ENCODE measurements at regions not wholly inside any gene's neighbourhood (a gene's known extent, or its start where the extent isn't known, plus 50 kb on each side); places are given as distances from the start of the nearest gene placed in this dataset.

DNA sequence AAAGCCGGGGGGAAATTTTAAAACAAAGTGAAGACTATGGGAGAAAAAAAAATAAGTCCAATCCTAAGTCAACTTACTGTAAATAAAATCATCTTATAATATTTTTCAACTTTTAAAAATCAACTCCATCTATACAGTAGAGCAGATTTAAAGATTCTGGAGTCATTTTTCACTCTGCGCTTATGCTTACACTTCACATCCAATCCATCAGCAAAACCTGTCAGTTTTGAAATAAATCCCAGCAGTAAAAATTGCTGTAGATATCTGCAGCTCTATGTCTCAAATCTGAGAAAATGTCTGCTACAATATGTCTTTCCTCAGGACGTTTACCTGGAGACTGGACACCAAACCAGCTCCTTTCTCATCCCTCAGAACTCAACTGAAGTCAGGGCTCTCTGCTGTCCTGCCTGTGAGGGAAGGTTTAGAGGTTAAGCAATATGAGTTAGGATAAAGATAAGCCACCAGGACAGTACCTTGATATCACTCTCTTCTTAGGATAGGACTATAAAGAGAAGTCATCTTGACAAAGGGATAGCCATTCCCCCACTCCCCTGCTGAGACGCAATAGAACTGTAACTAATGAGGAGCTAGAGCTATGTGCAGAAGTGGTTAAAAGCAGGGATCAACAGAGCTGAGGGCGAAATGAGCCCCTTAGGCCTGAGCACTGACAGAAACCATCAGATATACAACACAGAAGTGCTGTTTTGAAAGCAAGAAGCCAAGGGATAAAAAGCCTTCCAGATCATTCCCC is 254.7 kb upstream of the KLHL1 start:
- DNase-seq, result no peak

DNA sequence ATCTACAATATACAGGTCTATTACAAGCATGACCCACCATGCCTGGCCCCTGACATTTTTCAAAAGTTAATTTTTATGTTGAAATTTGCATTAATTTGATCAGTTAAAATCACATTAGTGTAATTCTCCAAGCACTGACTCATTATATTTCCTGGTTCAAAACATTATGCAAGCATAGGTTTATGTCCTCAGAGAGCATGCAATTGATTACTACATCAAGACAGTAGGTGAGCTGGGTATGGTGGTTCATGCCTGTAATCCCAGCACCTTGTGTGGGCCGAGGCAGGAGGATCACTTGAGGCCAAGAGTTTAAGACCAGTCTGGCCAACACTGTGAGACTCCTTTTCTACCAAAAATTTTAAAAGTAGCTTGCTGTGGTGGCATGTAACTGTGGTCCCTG is 248.8 kb upstream of the KLHL1 start:
- no peak for DNase-seq

DNA sequence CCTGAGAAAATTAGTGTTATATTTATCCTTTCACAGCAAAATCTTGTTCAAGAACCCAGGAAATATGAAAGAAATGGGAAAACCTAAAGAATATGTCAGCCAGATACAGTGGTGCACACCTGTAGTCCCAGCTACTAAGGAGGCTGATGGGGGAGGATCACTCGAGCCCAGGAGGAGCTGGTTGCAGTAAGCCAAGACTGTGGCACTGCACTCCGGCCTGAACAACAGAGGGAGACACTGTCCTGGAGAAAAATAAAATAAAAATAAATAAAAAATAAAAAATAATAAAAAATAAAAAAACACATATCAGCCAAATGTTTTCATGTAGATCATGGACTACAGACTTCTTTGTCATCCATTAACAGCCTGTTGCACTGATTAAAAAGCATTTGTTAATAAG is 244.8 kb upstream of the KLHL1 start:
- no peak for DNase-seq

DNA sequence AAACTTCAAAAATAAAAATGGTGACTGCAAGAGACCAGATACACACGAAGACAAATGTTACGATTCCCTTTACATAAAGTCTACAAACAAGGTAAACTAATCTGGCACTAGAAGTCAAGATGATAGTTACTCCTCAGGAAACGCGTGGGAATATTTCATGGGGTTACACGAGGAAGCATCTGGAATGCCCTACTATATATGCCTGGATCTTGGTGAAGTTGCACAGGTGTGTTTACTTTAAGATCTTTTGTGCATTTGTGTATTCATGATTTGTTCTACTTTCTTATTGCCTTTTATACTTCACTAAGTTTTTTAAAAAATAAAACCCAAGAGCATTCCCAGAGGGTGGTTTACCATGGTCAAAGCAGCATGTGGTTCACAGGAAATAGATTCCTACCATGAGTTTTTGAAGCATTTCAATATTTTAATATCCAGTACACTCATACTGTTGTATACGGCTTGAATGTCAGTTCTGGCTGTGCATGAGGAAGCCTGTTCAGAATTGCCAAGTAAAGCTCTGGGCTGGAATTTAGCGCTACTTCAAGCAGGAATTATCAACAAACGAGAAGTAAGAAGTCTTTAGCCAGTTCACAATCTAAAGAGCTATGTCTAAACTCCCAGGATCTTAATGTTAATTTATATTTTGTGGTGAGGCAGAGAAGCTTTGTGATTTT is 239.8 kb upstream of the KLHL1 start:
- DNase-seq, result no peak

DNA sequence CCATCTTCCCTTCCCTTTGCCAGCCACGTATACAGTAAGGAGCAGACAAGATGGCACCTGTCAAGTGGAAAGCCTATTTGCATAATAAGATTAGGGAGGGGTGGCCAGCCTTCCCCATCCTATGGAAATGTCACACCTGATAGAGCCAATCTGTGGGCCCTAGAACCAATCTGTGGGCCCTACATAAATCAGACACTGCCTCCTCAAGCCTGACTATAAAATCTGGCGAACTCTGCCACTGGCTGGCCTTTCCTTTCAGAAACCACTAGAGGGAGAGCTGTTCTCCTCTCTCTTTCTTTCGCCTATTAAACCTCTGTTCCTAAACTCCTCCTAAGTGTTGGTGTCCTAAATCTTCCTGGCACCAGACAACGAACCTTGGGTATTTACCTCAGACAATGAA is 231.5 kb upstream of the KLHL1 start:
- no peak for DNase-seq

DNA sequence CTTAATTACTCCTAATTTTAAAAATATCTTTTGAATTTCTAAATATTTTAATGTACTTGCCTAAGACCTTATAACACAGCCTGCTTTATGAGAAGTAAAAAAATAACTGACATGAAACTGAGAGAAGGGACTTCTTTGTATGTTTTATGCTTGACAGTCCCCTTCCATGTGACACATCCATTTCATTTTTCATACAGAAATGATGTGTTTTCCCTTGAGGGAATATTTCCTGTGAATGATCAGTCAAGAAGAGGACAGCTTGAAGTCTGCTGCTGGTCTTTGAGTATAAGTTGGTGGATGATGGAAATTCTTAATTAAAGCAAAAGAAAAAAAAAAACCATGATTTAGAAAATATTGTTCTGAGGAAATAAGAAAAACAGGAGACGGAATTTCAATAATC is 230.4 kb upstream of the KLHL1 start:
- no peak for DNase-seq

DNA sequence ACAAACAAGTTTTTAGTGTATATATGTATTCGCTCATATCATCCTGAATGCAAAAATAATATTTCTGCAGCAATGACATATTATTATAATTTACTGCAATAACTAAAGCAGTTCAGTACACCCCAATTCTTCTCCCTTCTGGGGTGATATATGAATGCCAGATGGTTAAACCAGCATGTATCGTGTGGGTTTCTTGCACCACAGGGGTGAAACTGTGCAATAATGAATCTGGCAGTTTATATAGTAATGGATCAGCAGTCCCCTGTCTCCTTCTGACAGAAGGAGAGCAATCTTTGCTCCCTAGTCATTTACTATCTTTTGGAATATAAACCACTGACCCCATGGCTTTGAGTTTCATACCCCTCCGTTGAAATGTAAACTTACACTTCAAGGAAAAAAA is 228.6 kb upstream of the KLHL1 start:
- no peak for DNase-seq

DNA sequence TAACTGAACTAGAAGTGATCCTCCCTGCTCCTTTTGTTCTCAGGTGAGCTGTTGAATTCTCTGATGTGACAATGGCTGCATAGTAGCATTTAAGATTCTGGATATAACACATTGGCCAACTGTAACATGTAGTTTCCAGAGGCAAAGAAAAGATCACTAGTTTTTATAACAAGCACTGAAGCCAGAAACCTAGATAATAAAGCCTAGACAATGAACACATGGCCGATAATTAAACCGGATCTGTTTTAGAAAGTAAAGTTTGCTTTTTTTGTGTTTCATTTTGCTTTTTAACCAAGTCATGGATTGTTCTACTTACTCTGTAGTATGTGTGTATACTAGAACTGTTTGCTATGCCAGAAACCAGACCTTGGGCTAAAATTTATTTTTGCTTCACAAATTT is 225.5 kb upstream of the KLHL1 start:
- no peak for DNase-seq

DNA sequence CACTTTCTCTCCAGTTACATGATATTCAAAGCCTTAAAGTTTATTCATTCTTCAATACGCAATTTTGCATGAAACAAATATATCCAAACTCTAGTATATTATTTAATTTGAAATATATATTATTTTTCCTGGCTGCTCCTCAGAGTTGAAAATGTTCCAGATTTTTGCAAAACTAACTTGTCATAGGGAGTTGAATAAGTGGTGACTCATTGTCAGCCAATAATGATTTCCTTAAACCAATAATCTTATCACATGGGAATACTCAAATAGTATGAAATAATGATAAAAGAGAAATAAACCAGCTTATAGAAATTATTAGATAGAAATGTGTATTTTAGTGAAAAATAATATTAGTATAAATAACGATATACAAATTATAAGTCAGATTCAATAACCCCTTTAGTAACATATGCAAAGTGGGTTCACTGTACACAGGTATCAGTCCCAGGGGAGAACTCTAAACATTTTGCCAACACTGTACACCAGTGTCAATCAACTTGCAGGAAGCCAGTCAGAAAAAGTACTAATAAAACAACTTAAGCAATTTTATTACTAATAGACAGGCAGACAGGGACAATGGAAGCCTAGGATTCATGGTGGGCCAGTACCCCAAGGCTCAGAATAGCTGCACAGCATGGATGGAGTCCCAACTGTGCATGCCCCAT is 222.6 kb upstream of the KLHL1 start:
- no peak for DNase-seq

DNA sequence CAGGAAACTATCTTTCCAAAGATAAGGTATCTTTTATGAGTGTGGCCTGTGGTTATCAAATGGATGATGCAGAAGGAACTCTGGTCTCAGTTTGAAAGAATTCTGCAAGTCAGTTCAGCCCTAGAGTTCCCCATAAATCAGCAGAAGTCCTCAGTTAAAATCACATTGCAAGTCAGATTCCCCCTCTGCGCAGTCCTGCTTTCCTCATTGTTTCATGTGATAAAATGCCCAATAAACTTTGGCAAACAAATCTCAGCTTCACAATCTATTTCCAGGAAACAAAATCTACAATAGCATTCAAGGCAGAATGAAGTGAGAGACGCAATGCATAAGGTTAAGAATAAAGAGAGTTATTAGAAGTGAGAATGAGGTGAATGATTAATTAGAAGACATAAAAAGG is 216.3 kb upstream of the KLHL1 start:
- no peak for DNase-seq

DNA sequence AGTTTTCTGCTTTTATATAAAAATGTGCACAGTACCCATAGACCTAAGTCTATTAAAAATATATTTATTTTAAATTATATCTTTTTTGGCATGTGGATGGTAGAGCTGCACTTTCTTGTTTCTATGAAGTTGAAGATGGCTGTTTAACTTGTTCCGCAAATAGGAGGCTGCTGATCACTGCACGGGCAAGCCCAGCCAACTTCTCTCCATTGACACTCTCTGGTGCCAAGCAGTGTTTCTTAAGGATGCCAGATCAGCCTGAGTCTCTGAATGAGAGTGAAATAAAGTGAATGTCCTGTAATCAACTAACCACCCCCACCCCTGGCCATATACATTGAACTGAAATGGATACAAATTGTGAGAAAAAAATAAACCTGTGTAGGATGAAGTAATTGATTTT is 202.9 kb upstream of the KLHL1 start:
- no peak for DNase-seq

DNA sequence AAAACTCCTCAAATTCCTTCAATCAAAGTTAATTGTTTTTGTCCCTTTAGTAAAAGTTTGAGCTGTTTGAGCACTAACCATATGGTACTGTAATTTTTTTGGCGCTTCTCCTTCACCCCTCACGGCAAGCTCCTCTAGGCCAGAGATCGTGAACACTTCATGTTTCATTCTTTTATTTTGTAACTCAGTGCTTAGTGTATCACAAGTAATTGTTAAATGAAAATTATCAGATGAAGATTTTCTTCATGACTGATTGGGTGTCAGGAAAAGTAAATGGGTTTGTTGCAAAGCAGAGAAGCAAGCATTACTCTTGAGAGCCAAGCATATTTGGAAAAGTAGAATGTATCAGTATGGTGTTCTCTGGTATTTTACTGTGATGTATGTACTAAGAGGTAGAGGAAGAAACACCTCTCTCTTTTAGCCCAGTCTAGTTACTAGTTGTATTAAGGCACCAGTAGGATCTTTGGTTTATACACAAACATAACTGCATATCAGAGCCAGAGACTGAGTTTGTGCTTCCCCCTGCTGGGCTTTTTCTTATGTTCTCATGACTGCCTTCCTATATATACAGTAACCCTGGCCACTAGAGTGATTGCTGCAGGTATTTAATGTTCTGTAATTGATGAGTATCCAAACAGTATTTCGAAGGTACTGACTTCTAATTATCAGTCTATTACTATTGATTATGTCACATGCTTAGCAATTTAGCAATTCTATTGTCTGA is 202.3 kb upstream of the KLHL1 start:
- DNase-seq, result no peak

DNA sequence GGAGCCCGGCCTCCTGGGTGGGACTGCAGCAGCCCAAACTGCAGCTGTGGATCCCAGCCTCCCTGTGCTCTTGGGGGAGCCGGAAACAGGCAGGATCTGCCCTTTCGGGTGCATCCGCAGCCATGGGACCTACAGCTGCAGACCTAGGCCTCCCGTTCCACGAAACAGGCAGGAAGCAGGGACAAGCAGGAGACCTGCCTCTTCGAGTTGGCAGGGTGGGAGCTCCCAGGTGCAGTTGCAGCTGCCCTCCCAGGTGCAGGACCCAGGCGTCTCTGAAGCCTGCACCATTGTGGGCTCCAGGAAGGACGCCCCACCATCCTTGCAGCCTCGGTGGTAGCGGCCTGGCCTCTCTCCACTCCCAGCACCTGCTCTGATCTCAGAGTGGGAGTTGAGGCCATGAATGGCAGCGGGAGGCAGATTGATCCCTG is 189.0 kb upstream of the KLHL1 start:
- no peak for DNase-seq

DNA sequence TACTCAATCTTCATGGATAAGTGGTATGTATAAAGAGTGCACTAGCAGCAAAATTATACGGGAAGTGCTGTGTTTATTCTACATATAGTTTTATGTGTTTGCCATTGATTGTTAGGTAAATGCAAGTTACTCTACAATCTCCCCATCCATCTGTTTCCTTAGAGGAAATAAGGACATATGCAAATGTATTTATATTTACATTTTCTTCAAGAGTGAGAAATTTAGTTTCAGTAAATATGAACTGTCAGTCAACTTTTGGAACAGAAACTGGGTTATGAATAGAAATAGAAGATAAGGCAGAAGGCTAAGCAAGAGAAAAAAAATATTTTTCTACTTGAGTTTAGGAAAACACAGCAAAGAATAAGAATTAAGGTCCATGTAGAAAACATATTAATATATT is 176.1 kb upstream of the KLHL1 start:
- no peak for DNase-seq

DNA sequence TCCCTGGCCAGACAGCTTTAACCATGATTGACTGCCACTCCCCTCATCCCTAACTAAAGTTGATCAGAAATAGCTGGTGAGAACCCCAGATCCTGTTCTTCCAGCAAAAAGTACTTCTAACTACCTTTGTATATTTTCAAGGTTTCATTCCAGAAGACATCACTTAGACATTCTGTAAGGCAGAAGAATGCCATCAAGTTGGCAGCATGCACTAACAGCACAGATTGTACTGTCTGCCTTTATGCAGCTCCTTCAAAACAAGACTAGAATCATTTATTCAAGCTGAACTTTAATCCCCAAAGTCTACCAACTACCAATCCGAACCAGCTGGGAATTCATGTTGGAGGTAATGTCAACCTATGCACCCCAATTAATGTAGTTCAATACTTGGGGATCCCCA is 167.6 kb upstream of the KLHL1 start:
- no peak for DNase-seq

DNA sequence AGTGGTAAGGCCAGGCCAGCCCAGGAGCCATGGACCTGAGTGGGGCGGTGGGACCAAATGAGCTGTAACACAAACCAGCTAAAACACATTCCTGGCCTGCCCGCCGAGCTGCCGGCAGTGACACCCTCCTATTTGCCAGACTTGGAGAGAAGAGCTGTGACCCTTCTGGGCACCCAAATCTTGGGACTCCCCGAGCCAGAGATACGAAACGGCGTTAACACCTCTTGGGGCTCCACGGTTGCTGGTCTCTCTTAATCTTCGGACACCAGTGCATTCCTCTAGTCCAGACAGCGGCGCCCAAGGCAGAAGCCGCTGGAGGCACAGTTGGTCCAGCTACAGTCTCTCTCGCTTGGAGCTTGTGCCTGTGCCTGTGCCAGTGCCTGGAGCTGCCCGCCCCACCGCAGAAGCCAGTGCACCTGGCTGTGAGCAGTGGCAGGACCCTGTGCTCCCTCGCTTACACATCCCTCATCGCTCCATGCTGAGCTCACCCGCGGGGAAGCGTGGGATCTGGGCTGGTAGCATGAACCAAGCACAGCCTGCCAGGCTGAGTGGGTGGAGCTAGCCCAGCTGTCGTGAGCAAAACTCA is 147.2 kb upstream of the KLHL1 start:
- no peak for DNase-seq

DNA sequence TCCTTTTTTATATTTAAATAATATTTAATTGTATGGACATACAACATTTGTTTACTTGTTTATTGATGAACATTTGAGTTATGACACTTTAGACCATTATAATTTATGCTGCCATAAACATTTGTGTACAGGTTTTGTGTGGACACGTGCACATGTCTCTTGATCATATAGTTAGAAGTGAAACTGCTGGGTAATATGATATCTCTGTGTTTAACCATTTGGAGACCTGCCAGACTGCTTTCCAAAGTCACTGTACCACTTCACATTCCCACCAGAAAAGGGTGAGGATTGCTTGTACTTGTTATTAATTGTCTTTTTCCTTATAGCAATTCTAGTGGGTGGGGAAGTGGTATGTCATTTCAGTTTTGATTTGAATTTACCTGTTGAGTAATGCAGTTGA is 145.6 kb upstream of the KLHL1 start:
- no peak for DNase-seq

DNA sequence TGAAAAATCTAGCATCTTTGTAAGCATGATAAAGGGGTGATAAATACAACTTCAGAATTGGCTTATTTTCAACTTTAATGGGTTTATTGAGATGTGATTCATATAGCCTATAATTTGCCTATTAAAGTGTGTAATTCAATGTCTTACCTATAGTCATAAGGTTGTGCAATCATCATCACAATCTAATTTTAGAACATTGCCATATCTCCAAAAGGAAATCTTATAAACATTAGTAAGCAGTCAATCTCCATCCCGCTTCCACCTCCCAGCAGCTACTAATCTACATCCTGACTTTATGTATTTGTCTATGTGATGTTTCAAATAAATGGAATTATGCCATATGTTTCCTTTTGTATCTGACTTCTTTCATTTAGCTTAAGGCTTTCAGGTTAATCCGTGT is 145.2 kb upstream of the KLHL1 start:
- DNase-seq, result no peak

DNA sequence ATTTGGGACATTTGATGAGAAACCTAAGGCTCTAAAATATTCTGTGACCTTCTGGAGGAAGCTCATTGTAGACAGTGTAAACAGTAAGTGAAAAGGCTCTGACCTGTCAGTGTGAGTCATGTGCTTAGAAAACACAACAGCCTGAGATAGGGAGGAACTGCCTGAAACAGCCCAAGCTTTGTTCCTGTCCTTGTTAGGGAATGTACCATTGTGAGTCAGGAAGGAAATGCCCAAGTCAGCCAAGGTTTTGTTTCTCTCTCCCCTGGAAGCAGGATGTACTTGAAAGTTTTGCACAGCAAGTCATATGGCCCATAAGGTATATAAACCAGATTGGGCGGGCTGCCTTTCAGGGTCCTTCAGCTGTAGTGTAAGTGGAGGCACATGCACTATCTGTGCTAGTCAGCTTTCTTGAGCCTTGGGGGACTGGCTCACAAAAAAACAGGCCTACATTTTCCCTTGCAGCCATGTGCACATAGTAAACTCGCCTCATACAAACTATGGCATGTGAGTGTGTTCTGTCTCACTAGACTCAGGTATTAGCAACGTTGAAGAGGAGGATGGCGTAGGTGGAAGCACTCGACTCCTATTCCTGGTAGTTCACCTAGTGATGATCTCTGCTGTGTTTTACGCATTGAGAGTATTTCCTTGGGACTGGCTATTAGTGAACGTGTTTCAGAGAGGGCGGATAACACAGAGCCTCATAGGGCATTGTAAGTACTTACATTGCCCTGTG is 141.2 kb upstream of the KLHL1 start:
- no peak for DNase-seq

DNA sequence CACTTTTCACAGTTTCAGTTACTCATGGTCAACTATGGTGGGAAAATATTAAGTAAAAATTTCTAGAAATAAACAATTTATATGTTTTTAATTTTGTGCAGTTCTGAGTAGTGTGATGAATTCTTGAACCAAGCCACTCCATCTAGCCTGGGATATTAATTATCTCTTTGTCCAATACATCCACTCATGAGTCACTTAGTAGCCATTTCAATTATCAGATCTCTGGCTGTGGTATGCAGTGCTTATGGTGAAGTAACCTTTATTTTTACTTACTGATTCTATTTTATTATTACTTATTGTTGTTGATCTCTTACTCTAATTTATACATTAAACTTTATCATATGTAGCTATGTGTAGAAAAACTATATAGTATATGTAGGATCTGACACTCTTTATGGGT is 128.9 kb upstream of the KLHL1 start:
- DNase-seq, result no peak

DNA sequence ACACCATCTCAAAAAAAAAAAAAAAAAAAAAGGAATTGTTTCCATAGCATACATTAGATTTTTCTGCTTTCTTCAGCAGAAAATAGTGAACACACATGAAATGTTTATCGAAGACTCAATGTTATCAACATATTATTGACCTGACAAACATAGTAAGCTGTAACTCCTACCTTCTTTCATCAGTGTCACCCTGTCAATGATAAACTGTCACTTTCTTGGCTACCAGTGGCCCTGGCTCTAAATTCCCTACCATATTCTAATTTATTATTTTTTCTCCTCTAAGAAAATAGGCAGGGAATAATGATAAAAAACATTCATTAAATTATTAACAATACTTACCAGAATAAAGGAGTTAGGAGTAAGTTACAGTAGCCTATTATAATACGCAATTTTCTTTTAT is 127.3 kb upstream of the KLHL1 start:
- DNase-seq, result no peak

DNA sequence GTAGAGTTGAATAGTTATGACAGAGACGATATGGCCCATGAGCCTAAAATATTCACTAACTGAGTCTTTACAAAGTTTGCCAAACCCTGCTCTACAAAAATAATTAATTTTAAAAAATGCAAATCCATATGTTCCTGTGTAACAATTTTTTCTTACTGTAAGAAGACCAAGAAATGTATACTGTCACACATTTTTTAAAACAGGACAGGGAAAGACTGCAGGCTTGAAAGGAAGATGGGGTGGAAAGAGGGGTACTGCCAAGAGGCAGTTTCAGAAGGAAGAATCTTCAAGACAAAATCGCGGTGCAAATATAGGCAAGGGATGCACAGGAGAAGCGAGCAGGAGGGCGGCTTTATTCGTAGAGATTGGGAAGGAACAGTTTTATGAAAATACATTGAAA is 115.7 kb upstream of the KLHL1 start:
- no peak for DNase-seq

DNA sequence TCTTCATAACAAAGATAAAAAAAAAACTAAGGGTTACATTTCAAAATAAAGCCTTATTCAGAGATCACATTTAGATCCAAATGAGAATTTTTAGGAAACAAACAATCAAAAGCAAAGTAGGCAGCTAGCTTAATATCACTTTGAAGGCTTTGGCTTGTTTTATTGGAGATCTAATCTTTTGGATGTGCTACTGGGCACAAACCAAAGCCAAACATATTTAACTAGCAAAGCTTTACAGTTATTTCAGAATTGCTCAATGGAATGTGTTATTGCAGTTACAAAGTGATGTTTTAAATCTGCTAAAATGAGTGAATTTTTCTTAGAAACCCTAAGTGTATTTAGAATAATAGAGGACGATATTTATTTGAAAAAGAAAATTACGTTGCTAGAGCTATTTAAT is 114.7 kb upstream of the KLHL1 start:
- DNase-seq, result no peak

Data from activated CD4-positive, alpha-beta T cell treated with anti-CD3 and anti-CD28 coated beads for 4 hours (primary cell).